ENCODE measurements at regions not wholly inside any gene's neighbourhood (a gene's known extent, or its start where the extent isn't known, plus 50 kb on each side); places are given as distances from the start of the nearest gene placed in this dataset.

GRCh38 chr9:89865357-89865756 lies 260.5 kb downstream of the GADD45G start:
- TF ChIP-seq, protein P1, sequence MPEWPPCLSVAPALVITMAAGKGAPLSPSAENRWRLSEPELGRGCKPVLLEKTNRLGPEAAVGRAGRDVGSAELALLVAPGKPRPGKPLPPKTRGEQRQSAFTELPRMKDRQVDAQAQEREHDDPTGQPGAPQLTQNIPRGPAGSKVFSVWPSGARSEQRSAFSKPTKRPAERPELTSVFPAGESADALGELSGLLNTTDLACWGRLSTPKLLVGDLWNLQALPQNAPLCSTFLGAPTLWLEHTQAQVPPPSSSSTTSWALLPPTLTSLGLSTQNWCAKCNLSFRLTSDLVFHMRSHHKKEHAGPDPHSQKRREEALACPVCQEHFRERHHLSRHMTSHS (tag by site-specific recombination; IDR thresholded peaks at IDR 0.05): no peak
- TF ChIP-seq, protein P2, sequence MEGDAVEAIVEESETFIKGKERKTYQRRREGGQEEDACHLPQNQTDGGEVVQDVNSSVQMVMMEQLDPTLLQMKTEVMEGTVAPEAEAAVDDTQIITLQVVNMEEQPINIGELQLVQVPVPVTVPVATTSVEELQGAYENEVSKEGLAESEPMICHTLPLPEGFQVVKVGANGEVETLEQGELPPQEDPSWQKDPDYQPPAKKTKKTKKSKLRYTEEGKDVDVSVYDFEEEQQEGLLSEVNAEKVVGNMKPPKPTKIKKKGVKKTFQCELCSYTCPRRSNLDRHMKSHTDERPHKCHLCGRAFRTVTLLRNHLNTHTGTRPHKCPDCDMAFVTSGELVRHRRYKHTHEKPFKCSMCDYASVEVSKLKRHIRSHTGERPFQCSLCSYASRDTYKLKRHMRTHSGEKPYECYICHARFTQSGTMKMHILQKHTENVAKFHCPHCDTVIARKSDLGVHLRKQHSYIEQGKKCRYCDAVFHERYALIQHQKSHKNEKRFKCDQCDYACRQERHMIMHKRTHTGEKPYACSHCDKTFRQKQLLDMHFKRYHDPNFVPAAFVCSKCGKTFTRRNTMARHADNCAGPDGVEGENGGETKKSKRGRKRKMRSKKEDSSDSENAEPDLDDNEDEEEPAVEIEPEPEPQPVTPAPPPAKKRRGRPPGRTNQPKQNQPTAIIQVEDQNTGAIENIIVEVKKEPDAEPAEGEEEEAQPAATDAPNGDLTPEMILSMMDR (tag by site-specific recombination; IDR thresholded peaks at IDR 0.05): no peak
- no peak for TF ChIP-seq ZNF121 (tag by site-specific recombination; IDR thresholded peaks at IDR 0.05)
- no peak for TF ChIP-seq ZNF544 (tag by site-specific recombination; IDR thresholded peaks at IDR 0.05)
- no peak for TF ChIP-seq ZNF324 (tag by site-specific recombination; IDR thresholded peaks at IDR 0.05)
- no peak for TF ChIP-seq ZNF521 (tag by site-specific recombination; IDR thresholded peaks at IDR 0.05)
- TF ChIP-seq PBX3 (CRISPR knock-in tag; IDR thresholded peaks at IDR 0.05): no peak
- TF ChIP-seq ZNF426 (tag by site-specific recombination; IDR thresholded peaks at IDR 0.05): no peak
- no peak for TF ChIP-seq ELK4 (IDR thresholded peaks at IDR 0.05; ENCODE audit: borderline replicate concordance, low read depth, low read length)
- TF ChIP-seq ZNF449 (tag by site-specific recombination; IDR thresholded peaks at IDR 0.05): no peak
- TF ChIP-seq ZNF555 (tag by site-specific recombination; conservative IDR thresholded peaks at IDR 0.05): no peak
- TF ChIP-seq YY1 (tag by site-specific recombination; IDR thresholded peaks at IDR 0.05): no peak
